PFSK-1 (cell line): ENCODE measurements at regions not wholly inside any gene's neighbourhood (a gene's known extent, or its start where the extent isn't known, plus 50 kb on each side); places are given as distances from the start of the nearest gene placed in this dataset.

Experiments
- FOXP2 ChIP-seq: optimal IDR thresholded peaks from 2 replicates; pipeline ENCODE3; 2011; ENCODE audit warnings: borderline replicate concordance, control low read depth, inconsistent platforms; ENCODE audit not compliant: insufficient read depth; ENCODE audit errors: extremely low read length, extremely low read depth
- POLR2AphosphoS5 ChIP-seq: IDR thresholded peaks from 2 replicates; pipeline ENCODE4 v1.6.1; 2012; ENCODE audit warnings: low read depth, mild to moderate bottlenecking, control low read depth, low read length, moderate library complexity
- REST ChIP-seq, 2 experiments: IDR thresholded peaks; 2 replicates each; pipeline versions ENCODE4 v1.6.1 to v1.8.0; 2011 to 2012; ENCODE audit warnings: low read depth in 2 of 2, low read length in 2 of 2, control low read depth in 1 of 2, inconsistent platforms in 1 of 2, mild to moderate bottlenecking in 1 of 2, moderate library complexity in 1 of 2; ENCODE audit not compliant: insufficient read depth in 1 of 2
- SIN3A ChIP-seq: IDR thresholded peaks from 2 replicates; pipeline ENCODE4 v1.6.1; 2012; ENCODE audit warnings: mild to moderate bottlenecking, low read length, moderate library complexity, borderline replicate concordance; ENCODE audit not compliant: insufficient read depth
- TAF1 ChIP-seq: IDR thresholded peaks from 2 replicates; pipeline ENCODE4 v1.6.1; 2012; ENCODE audit warnings: low read length, control low read depth, borderline replicate concordance; ENCODE audit not compliant: insufficient read depth

DNA sequence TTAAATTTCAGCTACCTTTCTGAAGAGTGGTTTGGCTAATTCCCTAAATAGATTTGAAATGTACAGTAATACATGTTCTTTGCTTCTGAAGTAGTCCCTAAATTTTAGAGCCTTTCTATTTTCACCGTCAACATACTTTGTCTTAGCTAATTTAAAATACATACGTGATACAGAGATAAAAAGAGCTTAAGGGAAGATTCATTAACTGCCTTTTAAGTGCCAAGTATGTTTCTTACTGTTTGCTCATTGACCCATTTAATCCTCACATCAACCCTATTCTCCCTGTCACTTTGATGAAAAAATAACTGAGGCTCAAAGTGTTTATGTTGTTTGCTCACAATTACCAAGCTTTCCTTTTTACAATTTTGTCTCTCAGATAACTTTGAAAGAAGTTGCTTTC is 118.6 kb upstream of the CDH7 start:
- TF ChIP-seq FOXP2 (no peak), REST (IDR thresholded peaks at IDR 0.05; ENCODE audit: insufficient read depth in 1 of 2, low read depth in 2 of 2, low read length in 2 of 2) (no peak), SIN3A (no peak), POLR2AphosphoS5 (no peak), TAF1 (no peak)

- TF ChIP-seq REST (IDR thresholded peaks at IDR 0.05; ENCODE audit: insufficient read depth in 1 of 2, low read depth in 2 of 2, low read length in 2 of 2) (no peak), SIN3A (no peak), TAF1 (no peak), POLR2AphosphoS5 (no peak), FOXP2 (no peak)
Measured at GRCh38 chr18:65631766-65632165, 119.0 kb upstream of the CDH7 start.

DNA sequence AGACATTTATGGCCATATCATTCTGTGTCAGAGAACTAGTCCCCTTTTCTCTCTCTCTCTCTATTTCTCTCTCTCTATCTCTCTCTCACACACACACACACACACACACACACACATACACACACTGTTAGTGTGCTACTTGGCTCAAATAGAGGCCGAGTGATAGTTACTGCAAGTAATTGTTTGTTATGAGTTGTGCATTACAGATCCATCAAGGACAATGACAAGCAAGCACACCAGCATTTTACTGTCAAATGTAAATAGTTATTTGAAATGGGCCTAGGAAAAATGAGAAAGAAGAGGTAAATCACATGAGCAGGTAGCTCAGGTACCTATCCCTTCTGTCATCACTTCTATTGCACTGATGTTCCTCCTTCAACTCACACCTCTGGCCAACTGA is 122.4 kb upstream of the CDH7 start:
- no peak for TF ChIP-seq POLR2AphosphoS5
- TF ChIP-seq TAF1: no peak
- TF ChIP-seq SIN3A: no peak
- TF ChIP-seq REST (IDR thresholded peaks at IDR 0.05; ENCODE audit: insufficient read depth in 1 of 2, low read depth in 2 of 2, low read length in 2 of 2): no peak
- no peak for TF ChIP-seq FOXP2

- TF ChIP-seq REST (IDR thresholded peaks at IDR 0.05; ENCODE audit: insufficient read depth in 1 of 2, low read depth in 2 of 2, low read length in 2 of 2) (no peak), TAF1 (no peak)
Measured at GRCh38 chr18:65623676-65624075, 127.1 kb upstream of the CDH7 start.

- TF ChIP-seq FOXP2 (no peak), SIN3A (no peak), POLR2AphosphoS5 (no peak), TAF1 (no peak), REST (IDR thresholded peaks at IDR 0.05; ENCODE audit: insufficient read depth in 1 of 2, low read depth in 2 of 2, low read length in 2 of 2) (no peak)
Measured at GRCh38 chr18:65622436-65622835, 128.4 kb upstream of the CDH7 start.
